WTC11 (cell line): ENCODE measurements at regions not wholly inside any gene's neighbourhood (a gene's known extent, or its start where the extent isn't known, plus 50 kb on each side); places are given as distances from the start of the nearest gene placed in this dataset.

Source experiments
- ATAC-seq: fragments of 200-7000 bp; cut with Tn5 transposase; 2 replicates; pipeline ENCODE4 v1.10.0; 2021; ENCODE audit warnings: mild to moderate bottlenecking, moderate library complexity
- CTCF ChIA-PET: fragments of 300-600 bp; sonication (Branson Sonifier 250); formaldehyde crosslinking; loops from one replicate; lab custom pipeline; 2021; ENCODE audit warnings: antibody characterized with exemption; lab: Charles Lee
- POLR2A ChIA-PET: fragments of 350-600 bp; sonication (Branson Sonifier 250); formaldehyde crosslinking; loops from one replicate; lab custom pipeline; 2021; ENCODE audit warnings: antibody characterized with exemption; lab: Charles Lee
- DNase-seq: peaks from one replicate; pipeline ENCODE4 v3.0.0; 2021; ENCODE audit warnings: low spot score
- H3K27ac Mint-ChIP-seq: 2 replicates; pipeline ENCODE4 v1.8.0; 2021; ENCODE audit warnings: mixed read lengths
- H3K27me3 Mint-ChIP-seq: 2 replicates; pipeline ENCODE4 v1.8.0; 2021; ENCODE audit warnings: low read depth, mild to moderate bottlenecking, moderate library complexity, mixed read lengths
- H3K36me3 Mint-ChIP-seq: 2 replicates; pipeline ENCODE4 v1.8.0; 2021; ENCODE audit warnings: mixed read lengths
- H3K4me1 Mint-ChIP-seq: 2 replicates; pipeline ENCODE4 v1.8.0; 2022; ENCODE audit warnings: mixed read lengths
- H3K4me3 Mint-ChIP-seq: 2 replicates; pipeline ENCODE4 v1.8.0; 2021; ENCODE audit warnings: mild to moderate bottlenecking, moderate library complexity, mixed read lengths
- H3K9me3 Mint-ChIP-seq: 2 replicates; pipeline ENCODE4 v1.8.0; 2021; ENCODE audit warnings: mixed read lengths
- AFF4 ChIP-seq: sonication (generic); formaldehyde crosslinking; IDR thresholded peaks from 2 replicates; pipeline ENCODE4 v1.8.1; 2023; ENCODE audit warnings: mild to moderate bottlenecking, missing genetic modification reagents, borderline replicate concordance
- ARID4B ChIP-seq: sonication (generic); formaldehyde crosslinking; IDR thresholded peaks from 2 replicates; pipeline ENCODE4 v1.8.0; 2023; ENCODE audit warnings: missing genetic modification reagents, mild to moderate bottlenecking, borderline replicate concordance
- ATF3 ChIP-seq: sonication (generic); formaldehyde crosslinking; conservative IDR thresholded peaks from 2 replicates; pipeline ENCODE4 v1.8.1; 2022; ENCODE audit warnings: mild to moderate bottlenecking, missing genetic modification reagents
- ATF6 ChIP-seq: sonication (generic); formaldehyde crosslinking; IDR thresholded peaks from 2 replicates; pipeline ENCODE4 v1.8.1; 2023; ENCODE audit warnings: mild to moderate bottlenecking, missing genetic modification reagents
- CDX4 ChIP-seq: fragments of 250-450 bp; sonication (Bioruptor Pico); IDR thresholded peaks from 2 replicates; pipeline ENCODE4 v1.9.0; 2021; ENCODE audit warnings: moderate library complexity, mild to moderate bottlenecking, inconsistent platforms, borderline replicate concordance
- E2F4 ChIP-seq: sonication (generic); formaldehyde crosslinking; IDR thresholded peaks from 2 replicates; pipeline ENCODE4 v1.8.1; 2022; ENCODE audit warnings: low read depth, mild to moderate bottlenecking, moderate library complexity, missing genetic modification reagents, borderline replicate concordance
- ELF4 ChIP-seq: sonication (generic); formaldehyde crosslinking; IDR thresholded peaks from 2 replicates; pipeline ENCODE4 v1.8.1; 2022; ENCODE audit warnings: low read depth, mild to moderate bottlenecking, moderate library complexity, missing genetic modification reagents
- ERG ChIP-seq: fragments of 250-450 bp; sonication (Bioruptor Pico); IDR thresholded peaks from 2 replicates; pipeline ENCODE4 v1.8.0; 2021; ENCODE audit warnings: mild to moderate bottlenecking
- FOXJ3 ChIP-seq: sonication (generic); formaldehyde crosslinking; IDR thresholded peaks from 2 replicates; pipeline ENCODE4 v1.9.0; 2021; ENCODE audit warnings: missing genetic modification reagents, mild to moderate bottlenecking, borderline replicate concordance
- HMGA2 ChIP-seq: fragments of 250-450 bp; sonication (Bioruptor Pico); IDR thresholded peaks from 2 replicates; pipeline ENCODE4 v1.4.0; 2021; ENCODE audit warnings: mild to moderate bottlenecking, moderate library complexity
- JAZF1 ChIP-seq: fragments of 250-450 bp; sonication (Bioruptor Pico); IDR thresholded peaks from 2 replicates; pipeline ENCODE4 v1.9.0; 2021; ENCODE audit warnings: moderate library complexity, mild to moderate bottlenecking, inconsistent platforms
- MYBL2 ChIP-seq: sonication (generic); formaldehyde crosslinking; IDR thresholded peaks from 2 replicates; pipeline ENCODE4 v1.8.1; 2023; ENCODE audit warnings: mild to moderate bottlenecking, moderate library complexity, missing genetic modification reagents
- NFATC4 ChIP-seq: fragments of 250-450 bp; sonication (Bioruptor Pico); IDR thresholded peaks from 2 replicates; pipeline ENCODE4 v1.9.0; 2021; ENCODE audit warnings: mild to moderate bottlenecking
- RELA ChIP-seq: sonication (generic); formaldehyde crosslinking; IDR thresholded peaks from 2 replicates; pipeline ENCODE4 v1.8.1; 2022; ENCODE audit warnings: missing genetic modification reagents, mild to moderate bottlenecking, borderline replicate concordance
- SMAD4 ChIP-seq: sonication (generic); formaldehyde crosslinking; IDR thresholded peaks from 2 replicates; pipeline ENCODE4 v1.8.0; 2022; ENCODE audit warnings: mild to moderate bottlenecking, missing genetic modification reagents
- STAT6 ChIP-seq: sonication (generic); formaldehyde crosslinking; conservative IDR thresholded peaks from 2 replicates; pipeline ENCODE4 v1.8.1; 2023; ENCODE audit warnings: mild to moderate bottlenecking, low read depth, missing genetic modification reagents, moderate library complexity
- ZNF121 ChIP-seq: sonication (generic); formaldehyde crosslinking; IDR thresholded peaks from 2 replicates; pipeline ENCODE4 v1.8.0; 2023; ENCODE audit warnings: missing genetic modification reagents
- ZNF396 ChIP-seq: fragments of 250-450 bp; sonication (Bioruptor Pico); IDR thresholded peaks from 2 replicates; pipeline ENCODE4 v1.8.0; 2021; ENCODE audit warnings: mild to moderate bottlenecking, moderate library complexity, borderline replicate concordance

- TF ChIP-seq STAT6 (CRISPR knock-in tag) (no peak), E2F4 (CRISPR knock-in tag) (no peak), AFF4 (no peak), FOXJ3 (CRISPR knock-in tag) (no peak), MYBL2 (CRISPR knock-in tag) (no peak), CDX4 (no peak), ERG (CRISPR knock-in tag) (no peak)
Observed at GRCh38 chr14:96744262-96744661, 52.9 kb upstream of the VRK1 start (continued).

GRCh38 chr14:96745500-96746051 is 51.6 kb upstream of the VRK1 start:
- Mint-ChIP-seq H3K36me3 (no peaks in the 10 kb centered on the region), H3K4me1 (peaks cover 10% of the 10 kb centered on the region), H3K9me3 (no peaks in the 10 kb centered on the region), H3K27ac (no peak overlapping the region), H3K27me3 (peaks cover 6% of the 10 kb centered on the region), H3K4me3 (no peak overlapping the region)
- POLR2A ChIA-PET: no interaction called here
- CTCF ChIA-PET: no interaction called here
- ATAC-seq: no peak
- DNase-seq: no peak
- no peak for TF ChIP-seq JAZF1 (CRISPR knock-in tag)
- TF ChIP-seq ELF4 (CRISPR knock-in tag): no peak
- TF ChIP-seq ATF6 (CRISPR knock-in tag): no peak
- no peak for TF ChIP-seq ATF3
- no peak for TF ChIP-seq HMGA2 (CRISPR knock-in tag)
- no peak for TF ChIP-seq ARID4B (CRISPR knock-in tag)
- no peak for TF ChIP-seq ZNF121 (CRISPR knock-in tag)
- TF ChIP-seq NFATC4 (CRISPR knock-in tag): no peak
- TF ChIP-seq CDX4: no peak
- no peak for TF ChIP-seq ZNF396 (CRISPR knock-in tag)
- no peak for TF ChIP-seq SMAD4 (CRISPR knock-in tag)
- TF ChIP-seq RELA (CRISPR knock-in tag): no peak
